SK-N-SH (cell line): ENCODE measurements at regions not wholly inside any gene's neighbourhood (a gene's known extent, or its start where the extent isn't known, plus 50 kb on each side); places are given as distances from the start of the nearest gene placed in this dataset.

Experiments
- SIN3A ChIP-seq: IDR thresholded peaks from 2 replicates; pipeline ENCODE4 v1.6.1; 2012; ENCODE audit warnings: low read depth, mild to moderate bottlenecking, low read length, moderate library complexity, borderline replicate concordance
- TCF12 ChIP-seq: IDR thresholded peaks from 2 replicates; pipeline ENCODE4 v1.4.0; 2012

DNA sequence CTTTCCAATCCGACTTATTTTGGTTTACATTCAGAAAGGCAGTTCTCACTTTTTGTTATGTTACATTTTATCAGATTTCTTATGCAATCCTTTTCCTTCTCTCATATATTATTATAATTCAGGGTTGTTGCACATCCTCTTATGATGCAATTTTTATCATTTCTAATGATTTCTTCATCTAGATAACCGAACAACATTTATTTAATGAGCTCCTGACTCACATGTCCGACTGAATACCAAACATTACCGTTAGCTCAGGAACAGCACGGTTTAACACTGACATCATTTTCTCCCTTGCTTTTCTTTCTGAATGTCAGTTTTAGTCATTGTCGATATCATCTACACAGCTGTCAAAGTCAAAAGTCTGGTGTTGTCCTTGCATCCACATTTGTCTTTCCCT is 199.2 kb downstream of the BCHE start:
- TF ChIP-seq SIN3A: no peak
- TF ChIP-seq TCF12: no peak
